ENCODE measurements at regions not wholly inside any gene's neighbourhood (a gene's known extent, or its start where the extent isn't known, plus 50 kb on each side); places are given as distances from the start of the nearest gene placed in this dataset.

DNA sequence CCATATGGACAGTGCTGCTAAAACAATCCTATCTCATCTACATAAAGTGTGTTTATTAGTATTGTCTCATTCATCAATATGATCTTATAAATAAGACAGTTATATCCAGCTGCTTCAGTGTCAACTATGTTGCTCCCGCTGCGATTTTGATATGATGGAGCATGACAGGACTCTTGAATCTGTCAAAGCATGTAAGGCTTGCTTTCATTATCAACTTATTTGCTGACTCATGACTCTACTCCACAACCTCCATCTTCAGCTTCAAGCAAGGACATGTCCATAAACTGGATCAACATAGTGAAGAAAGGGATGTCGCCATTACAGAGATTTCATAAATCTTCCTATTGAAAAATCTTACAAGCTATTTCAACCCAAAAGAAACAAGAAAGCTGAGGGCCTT, 2812.6 kb downstream of the PCDH9 start:
- H3K79me2 ChIP-seq (ENCODE audit: control insufficient read depth, insufficient read depth, low read length) = no peaks in the 10 kb centered on the region
- H3K4me2 ChIP-seq (ENCODE audit: control insufficient read depth, insufficient read depth) = no peak overlapping the region
- in situ Hi-C loops (cut with MboI) = no loop called here
- no peak overlapping the region for H3K9ac ChIP-seq (ENCODE audit: control insufficient read depth, insufficient read depth, low read length)
- H3K27ac ChIP-seq (ENCODE audit: control insufficient read depth, insufficient read depth) = no peak overlapping the region
- CTCF ChIA-PET = interaction anchor here (0.8 kb wide), 1 partner anchor 12 kb away, joined by 4 read pairs; no protein-coding TSS in a partner anchor
- RAD21 ChIA-PET (ENCODE audit: unreplicated experiment) = no interaction called here
- SMC1A ChIA-PET (ENCODE audit: uncharacterized antibody, unreplicated experiment) = no interaction called here
- DNase-seq (ENCODE audit: low read depth, low spot score) (no peak), FAIRE-seq (no peak), ATAC-seq (no peak)
- POLR2A ChIA-PET = no interaction called here
- H3K4me3 ChIP-seq = no peak overlapping the region
- H3K27me3 ChIP-seq (replicated peaks in 1 of 2; ENCODE audit: control insufficient read depth in 2 of 2, insufficient read depth in 2 of 2, low read length in 1 of 2) = no peaks in the 10 kb centered on the region
- intact Hi-C loops (cut with micrococcal nuclease; ENCODE audit: unreplicated experiment) = no loop called here
- no TSS peak for BruUV-seq (replicated peaks)
- no peaks in the 10 kb centered on the region for H3K4me1 ChIP-seq (ENCODE audit: control insufficient read depth, insufficient read depth, low read length)
- no peak overlapping the region for H2AFZ ChIP-seq (ENCODE audit: control insufficient read depth, low read depth, low read length)
- WGBS (ENCODE audit: insufficient coverage, insufficient replicate concordance, low lambda C conversion rate, missing lambda C conversion rate) = 22% methylated on average over 3 of the region's 3 CpGs
- TF ChIP-seq EP300 (IDR thresholded peaks at IDR 0.05; ENCODE audit: borderline replicate concordance in 1 of 2, control insufficient read depth in 1 of 2, low read depth in 2 of 2, low read length in 2 of 2) (no peak), SUZ12 (IDR thresholded peaks at IDR 0.05; ENCODE audit: unreplicated experiment) (no peak), BACH1 (IDR thresholded peaks at IDR 0.05; ENCODE audit: borderline replicate concordance) (no peak), SREBF1 (IDR thresholded peaks at IDR 0.05; ENCODE audit: low read length) (no peak), SIX5 (IDR thresholded peaks at IDR 0.05; ENCODE audit: low read depth, low read length, severe bottlenecking) (no peak), SP1 (IDR thresholded peaks at IDR 0.05; ENCODE audit: low read depth, low read length) (no peak), RBBP5 (conservative IDR thresholded peaks at IDR 0.05) (no peak), MTA3 (IDR thresholded peaks at IDR 0.05; ENCODE audit: borderline replicate concordance, low read length) (no peak), STAT1 (conservative IDR thresholded peaks at IDR 0.05) (no peak), FOXM1 (IDR thresholded peaks at IDR 0.05; ENCODE audit: low read depth, low read length) (no peak), ZNF622 (IDR thresholded peaks at IDR 0.05) (no peak), GABPA (IDR thresholded peaks at IDR 0.05; ENCODE audit: low read depth) (no peak), KDM1A (IDR thresholded peaks at IDR 0.05; ENCODE audit: borderline replicate concordance) (no peak), NFXL1 (IDR thresholded peaks at IDR 0.05; ENCODE audit: borderline replicate concordance) (no peak), CHD1 (IDR thresholded peaks at IDR 0.05; ENCODE audit: low read depth, low read length) (no peak), KAT2A (conservative IDR thresholded peaks at IDR 0.05; ENCODE audit: control insufficient read depth, low read depth, low read length) (no peak)
- TF ChIP-seq, protein P1, sequence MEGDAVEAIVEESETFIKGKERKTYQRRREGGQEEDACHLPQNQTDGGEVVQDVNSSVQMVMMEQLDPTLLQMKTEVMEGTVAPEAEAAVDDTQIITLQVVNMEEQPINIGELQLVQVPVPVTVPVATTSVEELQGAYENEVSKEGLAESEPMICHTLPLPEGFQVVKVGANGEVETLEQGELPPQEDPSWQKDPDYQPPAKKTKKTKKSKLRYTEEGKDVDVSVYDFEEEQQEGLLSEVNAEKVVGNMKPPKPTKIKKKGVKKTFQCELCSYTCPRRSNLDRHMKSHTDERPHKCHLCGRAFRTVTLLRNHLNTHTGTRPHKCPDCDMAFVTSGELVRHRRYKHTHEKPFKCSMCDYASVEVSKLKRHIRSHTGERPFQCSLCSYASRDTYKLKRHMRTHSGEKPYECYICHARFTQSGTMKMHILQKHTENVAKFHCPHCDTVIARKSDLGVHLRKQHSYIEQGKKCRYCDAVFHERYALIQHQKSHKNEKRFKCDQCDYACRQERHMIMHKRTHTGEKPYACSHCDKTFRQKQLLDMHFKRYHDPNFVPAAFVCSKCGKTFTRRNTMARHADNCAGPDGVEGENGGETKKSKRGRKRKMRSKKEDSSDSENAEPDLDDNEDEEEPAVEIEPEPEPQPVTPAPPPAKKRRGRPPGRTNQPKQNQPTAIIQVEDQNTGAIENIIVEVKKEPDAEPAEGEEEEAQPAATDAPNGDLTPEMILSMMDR (IDR thresholded peaks at IDR 0.05 in 2 of 3, conservative IDR thresholded peaks at IDR 0.05 in 1 of 3; ENCODE audit: control insufficient read depth in 2 of 3, extremely low read depth in 1 of 3, insufficient read depth in 1 of 3, low read depth in 3 of 3, low read length in 3 of 3) = no peak
- TF ChIP-seq, protein P2, sequence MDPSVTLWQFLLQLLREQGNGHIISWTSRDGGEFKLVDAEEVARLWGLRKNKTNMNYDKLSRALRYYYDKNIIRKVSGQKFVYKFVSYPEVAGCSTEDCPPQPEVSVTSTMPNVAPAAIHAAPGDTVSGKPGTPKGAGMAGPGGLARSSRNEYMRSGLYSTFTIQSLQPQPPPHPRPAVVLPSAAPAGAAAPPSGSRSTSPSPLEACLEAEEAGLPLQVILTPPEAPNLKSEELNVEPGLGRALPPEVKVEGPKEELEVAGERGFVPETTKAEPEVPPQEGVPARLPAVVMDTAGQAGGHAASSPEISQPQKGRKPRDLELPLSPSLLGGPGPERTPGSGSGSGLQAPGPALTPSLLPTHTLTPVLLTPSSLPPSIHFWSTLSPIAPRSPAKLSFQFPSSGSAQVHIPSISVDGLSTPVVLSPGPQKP (IDR thresholded peaks at IDR 0.05; ENCODE audit: low read depth, low read length) = no peak
- H3K36me3 ChIP-seq (ENCODE audit: control insufficient read depth in 2 of 2, insufficient read depth in 2 of 2, low read length in 1 of 2) = no peaks in the 10 kb centered on the region
- H4K20me1 ChIP-seq (ENCODE audit: control insufficient read depth, insufficient read depth) = no peaks in the 10 kb centered on the region
- H3K9me3 ChIP-seq (replicated peaks; ENCODE audit: control insufficient read depth, insufficient read depth, low read length) = no peaks in the 10 kb centered on the region
